ENCODE measurements at regions not wholly inside any gene's neighbourhood (a gene's known extent, or its start where the extent isn't known, plus 50 kb on each side); places are given as distances from the start of the nearest gene placed in this dataset.

DNA sequence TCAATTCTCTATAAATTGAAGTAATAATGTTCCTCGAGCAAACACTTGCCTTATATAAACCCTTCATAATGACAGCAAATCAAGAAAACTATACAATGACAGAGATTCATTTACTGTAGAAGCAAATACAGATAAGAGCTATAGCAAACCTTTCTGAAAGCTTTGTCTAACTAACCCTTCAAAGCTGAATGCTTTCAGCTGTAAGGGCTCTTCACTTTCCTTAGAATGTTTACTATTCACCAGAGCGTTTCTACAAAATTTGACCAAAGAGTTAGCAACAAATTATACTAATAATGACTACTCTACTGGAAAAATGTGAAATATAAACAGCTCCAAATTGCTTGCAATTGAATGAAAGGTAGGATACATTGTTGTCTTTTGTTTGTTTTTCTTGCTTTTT lies 218.1 kb downstream of the SLITRK5 start:
- TF ChIP-seq GATA3 (IDR thresholded peaks at IDR 0.05; ENCODE audit: low read depth, low read length) (no peak), GATA2 (IDR thresholded peaks at IDR 0.05; ENCODE audit: low read depth, low read length) (no peak)

Data from SH-SY5Y (cell line).